ENCODE measurements at regions not wholly inside any gene's neighbourhood (a gene's known extent, or its start where the extent isn't known, plus 50 kb on each side); places are given as distances from the start of the nearest gene placed in this dataset.
"Not testable (repeated sequence)": the region's sequence is repeated elsewhere in the genome, so short reads cannot be mapped to it uniquely, and the experiment has no call there.

GRCh38 chr9:108765265-108765664, 90.5 kb downstream of the ACTL7B start:
- ATAC-seq, result no peak
- no peak for DNase-seq

- ATAC-seq, result no peak
- DNase-seq, result no peak
Measured at GRCh38 chr9:108762348-108763055, 93.3 kb downstream of the ACTL7B start.

- ATAC-seq (no peak), DNase-seq (peak; percentile 44)
Measured at GRCh38 chr9:108761655-108762347, 94.0 kb downstream of the ACTL7B start.

GRCh38 chr9:108760841-108761240, 94.9 kb downstream of the ACTL7B start:
- no peak for DNase-seq
- no peak for ATAC-seq

GRCh38 chr9:108759835-108760234, 96.0 kb downstream of the ACTL7B start:
- DNase-seq (no peak), ATAC-seq (no peak)

- ATAC-seq (no peak), DNase-seq (no peak)
Measured at GRCh38 chr9:108759399-108759798, 96.4 kb downstream of the ACTL7B start.

- DNase-seq, result no peak
- no peak for ATAC-seq
Measured at GRCh38 chr9:108756746-108757490, 98.9 kb downstream of the ACTL7B start.

- ATAC-seq, result no peak
- no peak for DNase-seq
Measured at GRCh38 chr9:108755979-108756378, 99.8 kb downstream of the ACTL7B start.

- no peak for ATAC-seq
Measured at GRCh38 chr9:108751369-108751768, 104.4 kb downstream of the ACTL7B start.

GRCh38 chr9:108750661-108751215, 105.0 kb downstream of the ACTL7B start:
- DNase-seq (no peak), ATAC-seq (no peak)

More at GRCh38 chr9:108751369-108751768, 104.4 kb downstream of the ACTL7B start:
- no peak for DNase-seq

GRCh38 chr9:108748776-108749175, 107.0 kb downstream of the ACTL7B start:
- no peak for DNase-seq
- no peak for ATAC-seq

GRCh38 chr9:108746864-108747263, 108.9 kb downstream of the ACTL7B start:
- no peak for ATAC-seq
- DNase-seq, result no peak

- DNase-seq (no peak), ATAC-seq (no peak)
Measured at GRCh38 chr9:108746001-108746400, 109.8 kb downstream of the ACTL7B start.

- DNase-seq (no peak), ATAC-seq (no peak)
Measured at GRCh38 chr9:108744641-108745040, 111.1 kb downstream of the ACTL7B start.

GRCh38 chr9:108743901-108744371, 111.8 kb downstream of the ACTL7B start:
- DNase-seq (no peak), ATAC-seq (no peak)

GRCh38 chr9:108743416-108743815, 112.4 kb downstream of the ACTL7B start:
- ATAC-seq (no peak), DNase-seq (no peak)

- DNase-seq (no peak), ATAC-seq (no peak)
Measured at GRCh38 chr9:108742191-108742590, 113.6 kb downstream of the ACTL7B start.

GRCh38 chr9:108731292-108731691, 124.5 kb downstream of the ACTL7B start:
- not testable (repeated sequence) for DNase-seq, ATAC-seq

GRCh38 chr9:108727580-108728111, 128.1 kb downstream of the ACTL7B start:
- no peak for ATAC-seq

GRCh38 chr9:108724652-108725051, 131.1 kb downstream of the ACTL7B start:
- DNase-seq (no peak), ATAC-seq (no peak)

More at GRCh38 chr9:108727580-108728111, 128.1 kb downstream of the ACTL7B start:
- DNase-seq, result no peak

GRCh38 chr9:108724122-108724521, 131.7 kb downstream of the ACTL7B start:
- ATAC-seq (no peak), DNase-seq (no peak)

- DNase-seq (no peak), ATAC-seq (no peak)
Measured at GRCh38 chr9:108722396-108722795, 133.4 kb downstream of the ACTL7B start.

Measured in stimulated activated naive CD8-positive, alpha-beta T cell treated with anti-CD3 and anti-CD28 coated beads, Interleukin-15, Interleukin-2, amounts not matched to agents 100 U/mL and 50 U/mL, for 24 hours (primary cell).